WTC11 (cell line): ENCODE measurements at regions not wholly inside any gene's neighbourhood (a gene's known extent, or its start where the extent isn't known, plus 50 kb on each side); places are given as distances from the start of the nearest gene placed in this dataset.

Experiments
- ATAC-seq: fragments of 200-7000 bp; cut with Tn5 transposase; 2 replicates; pipeline ENCODE4 v1.10.0; 2021; ENCODE audit warnings: mild to moderate bottlenecking, moderate library complexity
- CTCF ChIA-PET: fragments of 300-600 bp; sonication (Branson Sonifier 250); formaldehyde crosslinking; loops from one replicate; lab custom pipeline; 2021; ENCODE audit warnings: antibody characterized with exemption; lab: Charles Lee
- POLR2A ChIA-PET: fragments of 350-600 bp; sonication (Branson Sonifier 250); formaldehyde crosslinking; loops from one replicate; lab custom pipeline; 2021; ENCODE audit warnings: antibody characterized with exemption; lab: Charles Lee
- DNase-seq: peaks from one replicate; pipeline ENCODE4 v3.0.0; 2021; ENCODE audit warnings: low spot score
- H3K27ac Mint-ChIP-seq: 2 replicates; pipeline ENCODE4 v1.8.0; 2021; ENCODE audit warnings: mixed read lengths
- H3K27me3 Mint-ChIP-seq: 2 replicates; pipeline ENCODE4 v1.8.0; 2021; ENCODE audit warnings: low read depth, mild to moderate bottlenecking, moderate library complexity, mixed read lengths
- H3K36me3 Mint-ChIP-seq: 2 replicates; pipeline ENCODE4 v1.8.0; 2021; ENCODE audit warnings: mixed read lengths
- H3K4me1 Mint-ChIP-seq: 2 replicates; pipeline ENCODE4 v1.8.0; 2022; ENCODE audit warnings: mixed read lengths
- H3K4me3 Mint-ChIP-seq: 2 replicates; pipeline ENCODE4 v1.8.0; 2021; ENCODE audit warnings: mild to moderate bottlenecking, moderate library complexity, mixed read lengths
- H3K9me3 Mint-ChIP-seq: 2 replicates; pipeline ENCODE4 v1.8.0; 2021; ENCODE audit warnings: mixed read lengths
- ARID4B ChIP-seq: sonication (generic); formaldehyde crosslinking; IDR thresholded peaks from 2 replicates; pipeline ENCODE4 v1.8.0; 2023; ENCODE audit warnings: missing genetic modification reagents, mild to moderate bottlenecking, borderline replicate concordance
- ATF3 ChIP-seq: sonication (generic); formaldehyde crosslinking; conservative IDR thresholded peaks from 2 replicates; pipeline ENCODE4 v1.8.1; 2022; ENCODE audit warnings: mild to moderate bottlenecking, missing genetic modification reagents
- CREM ChIP-seq: sonication (generic); formaldehyde crosslinking; IDR thresholded peaks from 2 replicates; pipeline ENCODE4 v1.8.1; 2022; ENCODE audit warnings: mild to moderate bottlenecking, missing genetic modification reagents, moderate library complexity
- IRF1 ChIP-seq: sonication (generic); formaldehyde crosslinking; IDR thresholded peaks from 2 replicates; pipeline ENCODE4 v1.8.0; 2023; ENCODE audit warnings: missing genetic modification reagents
- JUN ChIP-seq: sonication (generic); formaldehyde crosslinking; IDR thresholded peaks from 2 replicates; pipeline ENCODE4 v1.8.0; 2023; ENCODE audit warnings: mild to moderate bottlenecking, missing genetic modification reagents
- MXD4 ChIP-seq: fragments of 250-450 bp; sonication (Bioruptor Pico); IDR thresholded peaks from 2 replicates; pipeline ENCODE4 v1.8.0; 2021; ENCODE audit warnings: mild to moderate bottlenecking, moderate library complexity, borderline replicate concordance
- NFATC4 ChIP-seq: fragments of 250-450 bp; sonication (Bioruptor Pico); IDR thresholded peaks from 2 replicates; pipeline ENCODE4 v1.9.0; 2021; ENCODE audit warnings: mild to moderate bottlenecking
- NFYB ChIP-seq: sonication (generic); formaldehyde crosslinking; conservative IDR thresholded peaks from 2 replicates; pipeline ENCODE4 v1.8.0; 2022; ENCODE audit warnings: low read depth, missing genetic modification reagents
- PRRX2 ChIP-seq: fragments of 250-450 bp; sonication (Bioruptor Pico); IDR thresholded peaks from 2 replicates; pipeline ENCODE4 v1.8.0; 2021; ENCODE audit warnings: mild to moderate bottlenecking
- RORB ChIP-seq: fragments of 250-450 bp; sonication (Bioruptor Pico); IDR thresholded peaks from 2 replicates; pipeline ENCODE4 v1.9.0; 2021; ENCODE audit warnings: mild to moderate bottlenecking
- TEAD1 ChIP-seq: sonication (generic); formaldehyde crosslinking; IDR thresholded peaks from 2 replicates; pipeline ENCODE4 v1.8.0; 2022; ENCODE audit warnings: mild to moderate bottlenecking, missing genetic modification reagents
- TEAD4 ChIP-seq: sonication (generic); formaldehyde crosslinking; IDR thresholded peaks from 2 replicates; pipeline ENCODE4 v1.8.0; 2022; ENCODE audit warnings: mild to moderate bottlenecking, missing genetic modification reagents
- TP53 ChIP-seq: sonication (generic); formaldehyde crosslinking; IDR thresholded peaks from 2 replicates; pipeline ENCODE4 v1.8.1; 2023; ENCODE audit warnings: mild to moderate bottlenecking, missing genetic modification reagents
- ZNF138 ChIP-seq: sonication (generic); formaldehyde crosslinking; conservative IDR thresholded peaks from 2 replicates; pipeline ENCODE4 v1.8.1; 2022; ENCODE audit warnings: mild to moderate bottlenecking, moderate library complexity, missing genetic modification reagents
- ZNF219 ChIP-seq: sonication (generic); formaldehyde crosslinking; IDR thresholded peaks from 2 replicates; pipeline ENCODE4 v1.8.0; 2023; ENCODE audit warnings: missing genetic modification reagents, mild to moderate bottlenecking, borderline replicate concordance
- ZNF396 ChIP-seq: fragments of 250-450 bp; sonication (Bioruptor Pico); IDR thresholded peaks from 2 replicates; pipeline ENCODE4 v1.8.0; 2021; ENCODE audit warnings: mild to moderate bottlenecking, moderate library complexity, borderline replicate concordance
- TF ChIP-seq, protein P1 (sequence below): fragments of 250-450 bp; sonication (Bioruptor Pico); IDR thresholded peaks from 2 replicates; pipeline ENCODE4 v1.9.0; 2021; ENCODE audit warnings: mild to moderate bottlenecking
- TF ChIP-seq, protein P2 (sequence below): sonication (generic); formaldehyde crosslinking; IDR thresholded peaks from 2 replicates; pipeline ENCODE4 v1.8.1; 2022; ENCODE audit warnings: missing genetic modification reagents, borderline replicate concordance
- TF ChIP-seq, protein P3 (sequence below): sonication (generic); formaldehyde crosslinking; IDR thresholded peaks from 2 replicates; pipeline ENCODE4 v1.8.1; 2022; ENCODE audit warnings: mild to moderate bottlenecking, moderate library complexity, missing genetic modification reagents
- TF ChIP-seq, protein P4 (sequence below): sonication (generic); formaldehyde crosslinking; IDR thresholded peaks from 2 replicates; pipeline ENCODE4 v1.8.1; 2022; ENCODE audit warnings: mild to moderate bottlenecking, missing genetic modification reagents, moderate library complexity, borderline replicate concordance

DNA sequence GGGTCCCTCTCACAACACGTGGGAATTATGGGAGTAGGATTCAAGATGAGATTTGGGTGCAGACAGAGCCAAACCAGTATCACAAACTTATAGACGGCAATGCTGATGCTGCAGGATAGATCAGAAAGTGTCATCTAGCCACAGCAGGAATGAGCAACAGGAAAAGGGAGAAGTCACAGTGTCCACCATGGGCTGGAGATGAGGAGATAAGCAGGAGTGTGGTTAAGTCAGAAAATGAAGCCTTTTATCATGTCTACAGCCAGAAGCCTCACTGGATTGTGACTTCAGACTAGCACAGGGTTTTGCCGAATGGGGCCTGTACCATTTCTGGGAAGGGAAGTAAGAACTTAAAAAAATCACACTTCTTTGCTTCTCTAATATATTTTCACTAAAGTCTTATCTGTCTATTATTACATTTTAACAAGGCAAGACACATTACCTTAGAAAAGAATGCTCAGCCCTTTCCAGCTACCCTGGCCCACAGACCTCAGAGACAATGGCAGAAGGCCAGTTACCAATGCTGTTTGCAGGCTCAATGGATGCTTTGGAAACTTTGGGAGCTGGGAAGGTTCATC lies 490.2 kb upstream of the SALL1 start:
- Mint-ChIP-seq H3K4me3 (no peak overlapping the region), H3K36me3 (no peaks in the 10 kb centered on the region; the same call in 1 of the 2 replicates), H3K27me3 (peaks cover 7% of the 10 kb centered on the region), H3K27ac (no peak overlapping the region), H3K9me3 (peaks cover 7% of the 10 kb centered on the region; the same call in 1 of the 2 replicates)
- ChIA-PET CTCF (no interaction called here), POLR2A (no interaction called here)
- no peak for DNase-seq
- no peak for TF ChIP-seq TP53 (CRISPR knock-in tag)
- TF ChIP-seq CREM (CRISPR knock-in tag): no peak
- no peak for TF ChIP-seq JUN (CRISPR knock-in tag)
- no peak for TF ChIP-seq PRRX2
- no peak for TF ChIP-seq NFATC4
- TF ChIP-seq ZNF138: no peak
- TF ChIP-seq TEAD1 (CRISPR knock-in tag): no peak
- TF ChIP-seq, protein P1, sequence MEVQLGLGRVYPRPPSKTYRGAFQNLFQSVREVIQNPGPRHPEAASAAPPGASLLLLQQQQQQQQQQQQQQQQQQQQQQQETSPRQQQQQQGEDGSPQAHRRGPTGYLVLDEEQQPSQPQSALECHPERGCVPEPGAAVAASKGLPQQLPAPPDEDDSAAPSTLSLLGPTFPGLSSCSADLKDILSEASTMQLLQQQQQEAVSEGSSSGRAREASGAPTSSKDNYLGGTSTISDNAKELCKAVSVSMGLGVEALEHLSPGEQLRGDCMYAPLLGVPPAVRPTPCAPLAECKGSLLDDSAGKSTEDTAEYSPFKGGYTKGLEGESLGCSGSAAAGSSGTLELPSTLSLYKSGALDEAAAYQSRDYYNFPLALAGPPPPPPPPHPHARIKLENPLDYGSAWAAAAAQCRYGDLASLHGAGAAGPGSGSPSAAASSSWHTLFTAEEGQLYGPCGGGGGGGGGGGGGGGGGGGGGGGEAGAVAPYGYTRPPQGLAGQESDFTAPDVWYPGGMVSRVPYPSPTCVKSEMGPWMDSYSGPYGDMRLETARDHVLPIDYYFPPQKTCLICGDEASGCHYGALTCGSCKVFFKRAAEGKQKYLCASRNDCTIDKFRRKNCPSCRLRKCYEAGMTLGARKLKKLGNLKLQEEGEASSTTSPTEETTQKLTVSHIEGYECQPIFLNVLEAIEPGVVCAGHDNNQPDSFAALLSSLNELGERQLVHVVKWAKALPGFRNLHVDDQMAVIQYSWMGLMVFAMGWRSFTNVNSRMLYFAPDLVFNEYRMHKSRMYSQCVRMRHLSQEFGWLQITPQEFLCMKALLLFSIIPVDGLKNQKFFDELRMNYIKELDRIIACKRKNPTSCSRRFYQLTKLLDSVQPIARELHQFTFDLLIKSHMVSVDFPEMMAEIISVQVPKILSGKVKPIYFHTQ (CRISPR knock-in tag): no peak
- TF ChIP-seq ATF3 (CRISPR knock-in tag): no peak
- TF ChIP-seq MXD4 (CRISPR knock-in tag): no peak
- TF ChIP-seq ARID4B: no peak
- TF ChIP-seq IRF1 (CRISPR knock-in tag): no peak
- TF ChIP-seq ZNF219 (CRISPR knock-in tag): no peak
- TF ChIP-seq ZNF396: no peak
- TF ChIP-seq, protein P2, sequence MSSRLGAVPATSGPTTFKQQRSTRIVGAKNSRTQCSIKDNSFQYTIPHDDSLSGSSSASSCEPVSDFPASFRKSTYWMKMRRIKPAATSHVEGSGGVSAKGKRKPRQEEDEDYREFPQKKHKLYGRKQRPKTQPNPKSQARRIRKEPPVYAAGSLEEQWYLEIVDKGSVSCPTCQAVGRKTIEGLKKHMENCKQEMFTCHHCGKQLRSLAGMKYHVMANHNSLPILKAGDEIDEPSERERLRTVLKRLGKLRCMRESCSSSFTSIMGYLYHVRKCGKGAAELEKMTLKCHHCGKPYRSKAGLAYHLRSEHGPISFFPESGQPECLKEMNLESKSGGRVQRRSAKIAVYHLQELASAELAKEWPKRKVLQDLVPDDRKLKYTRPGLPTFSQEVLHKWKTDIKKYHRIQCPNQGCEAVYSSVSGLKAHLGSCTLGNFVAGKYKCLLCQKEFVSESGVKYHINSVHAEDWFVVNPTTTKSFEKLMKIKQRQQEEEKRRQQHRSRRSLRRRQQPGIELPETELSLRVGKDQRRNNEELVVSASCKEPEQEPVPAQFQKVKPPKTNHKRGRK: no peak
- TF ChIP-seq, protein P3, sequence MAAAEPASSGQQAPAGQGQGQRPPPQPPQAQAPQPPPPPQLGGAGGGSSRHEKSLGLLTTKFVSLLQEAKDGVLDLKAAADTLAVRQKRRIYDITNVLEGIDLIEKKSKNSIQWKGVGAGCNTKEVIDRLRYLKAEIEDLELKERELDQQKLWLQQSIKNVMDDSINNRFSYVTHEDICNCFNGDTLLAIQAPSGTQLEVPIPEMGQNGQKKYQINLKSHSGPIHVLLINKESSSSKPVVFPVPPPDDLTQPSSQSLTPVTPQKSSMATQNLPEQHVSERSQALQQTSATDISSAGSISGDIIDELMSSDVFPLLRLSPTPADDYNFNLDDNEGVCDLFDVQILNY (CRISPR knock-in tag): no peak
- TF ChIP-seq, protein P4, sequence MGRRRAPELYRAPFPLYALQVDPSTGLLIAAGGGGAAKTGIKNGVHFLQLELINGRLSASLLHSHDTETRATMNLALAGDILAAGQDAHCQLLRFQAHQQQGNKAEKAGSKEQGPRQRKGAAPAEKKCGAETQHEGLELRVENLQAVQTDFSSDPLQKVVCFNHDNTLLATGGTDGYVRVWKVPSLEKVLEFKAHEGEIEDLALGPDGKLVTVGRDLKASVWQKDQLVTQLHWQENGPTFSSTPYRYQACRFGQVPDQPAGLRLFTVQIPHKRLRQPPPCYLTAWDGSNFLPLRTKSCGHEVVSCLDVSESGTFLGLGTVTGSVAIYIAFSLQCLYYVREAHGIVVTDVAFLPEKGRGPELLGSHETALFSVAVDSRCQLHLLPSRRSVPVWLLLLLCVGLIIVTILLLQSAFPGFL (CRISPR knock-in tag): no peak
- TF ChIP-seq TEAD4 (CRISPR knock-in tag): no peak
- TF ChIP-seq NFYB (CRISPR knock-in tag): no peak
- no peak for TF ChIP-seq RORB (CRISPR knock-in tag)
- TF ChIP-seq, all 79 proteins: peak for 0
- ATAC-seq: no peak
- H3K4me1 Mint-ChIP-seq: peaks cover 34% of the 10 kb centered on the region
